ENCODE measurements at regions not wholly inside any gene's neighbourhood (a gene's known extent, or its start where the extent isn't known, plus 50 kb on each side); places are given as distances from the start of the nearest gene placed in this dataset.

DNA sequence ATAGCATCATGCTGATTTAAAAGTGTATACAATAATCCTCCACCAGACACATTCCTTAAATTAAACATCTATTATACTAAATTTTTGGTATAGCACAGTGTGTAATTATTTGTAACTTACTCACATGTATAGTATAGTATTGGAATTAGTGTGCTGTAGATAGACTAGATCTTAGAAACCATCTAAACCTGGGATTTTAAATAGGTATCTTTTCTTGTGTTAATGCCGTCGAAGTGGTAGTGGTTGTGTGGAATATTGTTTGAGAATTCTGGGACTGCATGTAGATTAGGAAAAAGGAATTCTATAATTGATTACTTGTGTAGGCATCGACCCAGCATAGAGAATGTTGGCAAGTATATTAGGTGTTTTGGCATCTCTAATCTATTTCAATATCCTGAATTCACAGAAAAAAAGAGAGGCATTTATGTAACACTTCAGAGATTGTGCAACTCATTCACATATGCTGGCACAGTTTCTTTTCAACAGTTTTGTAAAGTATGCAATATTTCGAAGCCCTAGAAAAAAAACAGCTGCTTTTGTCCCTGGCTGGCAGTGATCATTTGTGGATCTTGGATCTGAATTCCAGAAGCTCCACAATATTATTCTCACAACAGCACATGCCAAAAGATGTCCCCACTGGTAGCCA, 145.5 kb upstream of the AGR3 start:
- Histone ChIP-seq H4K8ac (replicated peaks; ENCODE audit: insufficient read length, low read depth, low read length) (no peak overlapping the region), H3K4me2 (ENCODE audit: insufficient read depth, insufficient read length, low read length) (no peak overlapping the region), H4K5ac (ENCODE audit: insufficient read length, low read depth, low read length) (no peak overlapping the region), H3K18ac (ENCODE audit: insufficient read length, low read depth, low read length) (no peak overlapping the region), H3K56ac (ENCODE audit: insufficient read length, low read depth, low read length) (no peak overlapping the region), H3K23me2 (ENCODE audit: insufficient read length, low read depth, low read length, poor library complexity, severe bottlenecking) (no peaks in the 10 kb centered on the region), H3K4me1 (ENCODE audit: insufficient read depth, low read length) (no peaks in the 10 kb centered on the region), H4K20me1 (ENCODE audit: control insufficient read depth, insufficient read depth, insufficient read length) (no peaks in the 10 kb centered on the region), H3K27me3 (ENCODE audit: insufficient read depth, low read length) (no peaks in the 10 kb centered on the region), H2BK120ac (ENCODE audit: low read depth, low read length, poor library complexity, severe bottlenecking) (no peak overlapping the region), H3K9me3 (ENCODE audit: control insufficient read depth, low read depth, low read length) (no peaks in the 10 kb centered on the region), H2BK5ac (ENCODE audit: insufficient read length, low read length) (no peak overlapping the region), H3K4ac (ENCODE audit: low read depth, low read length) (no peak overlapping the region), H2AK5ac (ENCODE audit: insufficient read length, low read length) (no peak overlapping the region), H4K91ac (ENCODE audit: insufficient read length, low read depth, low read length) (no peak overlapping the region), H3K9ac (ENCODE audit: extremely low read depth, insufficient read length, low read length) (no peak overlapping the region), H2AFZ (ENCODE audit: low read length) (no peak overlapping the region), H3K79me1 (ENCODE audit: insufficient read depth, low read depth, low read length, poor library complexity, severe bottlenecking) (no peaks in the 10 kb centered on the region), H3K27ac (ENCODE audit: insufficient read length, low read depth, low read length) (no peak overlapping the region), H3K79me2 (ENCODE audit: insufficient read depth, low read length) (no peaks in the 10 kb centered on the region), H2BK15ac (ENCODE audit: low read depth, low read length) (no peak overlapping the region), H2BK20ac (ENCODE audit: low read depth, low read length, poor library complexity, severe bottlenecking) (no peak overlapping the region), H3T11ph (ENCODE audit: low read length) (no peak overlapping the region), H3K23ac (ENCODE audit: insufficient read length, low read depth, low read length) (no peak overlapping the region), H2BK12ac (ENCODE audit: insufficient read length, low read depth, low read length) (no peak overlapping the region), H3K14ac (ENCODE audit: insufficient read depth, low read length) (no peak overlapping the region)
- Mint-ChIP-seq H3K4me3 (no peak overlapping the region), H3K4me1 (peaks cover 2 to 6% of the 10 kb centered on the region in 2 experiments; a peak in 2 of 4 replicates), H3K36me3 (ENCODE audit: insufficient read depth in 1 of 3, low read depth in 3 of 3) (no peaks in the 10 kb centered on the region), H3K27me3 (ENCODE audit: low read depth) (no peaks in the 10 kb centered on the region), H3K27ac (no peak overlapping the region), H3K9me3 (no peaks in the 10 kb centered on the region)
- DNase-seq, result no peak
- WGBS (ENCODE audit: extremely low coverage, insufficient read length, low lambda C conversion rate), result no CpG with 5 or more reads among the region's 4 CpGs
- TF ChIP-seq, protein P1, sequence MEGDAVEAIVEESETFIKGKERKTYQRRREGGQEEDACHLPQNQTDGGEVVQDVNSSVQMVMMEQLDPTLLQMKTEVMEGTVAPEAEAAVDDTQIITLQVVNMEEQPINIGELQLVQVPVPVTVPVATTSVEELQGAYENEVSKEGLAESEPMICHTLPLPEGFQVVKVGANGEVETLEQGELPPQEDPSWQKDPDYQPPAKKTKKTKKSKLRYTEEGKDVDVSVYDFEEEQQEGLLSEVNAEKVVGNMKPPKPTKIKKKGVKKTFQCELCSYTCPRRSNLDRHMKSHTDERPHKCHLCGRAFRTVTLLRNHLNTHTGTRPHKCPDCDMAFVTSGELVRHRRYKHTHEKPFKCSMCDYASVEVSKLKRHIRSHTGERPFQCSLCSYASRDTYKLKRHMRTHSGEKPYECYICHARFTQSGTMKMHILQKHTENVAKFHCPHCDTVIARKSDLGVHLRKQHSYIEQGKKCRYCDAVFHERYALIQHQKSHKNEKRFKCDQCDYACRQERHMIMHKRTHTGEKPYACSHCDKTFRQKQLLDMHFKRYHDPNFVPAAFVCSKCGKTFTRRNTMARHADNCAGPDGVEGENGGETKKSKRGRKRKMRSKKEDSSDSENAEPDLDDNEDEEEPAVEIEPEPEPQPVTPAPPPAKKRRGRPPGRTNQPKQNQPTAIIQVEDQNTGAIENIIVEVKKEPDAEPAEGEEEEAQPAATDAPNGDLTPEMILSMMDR (conservative IDR thresholded peaks at IDR 0.05), result no peak
